NB4 (cell line): ENCODE measurements at regions not wholly inside any gene's neighbourhood (a gene's known extent, or its start where the extent isn't known, plus 50 kb on each side); places are given as distances from the start of the nearest gene placed in this dataset.

Experiments
- POLR2A ChIP-seq: IDR thresholded peaks from 2 replicates; pipeline ENCODE4 v1.6.1; 2011; ENCODE audit warnings: mild to moderate bottlenecking; ENCODE audit not compliant: insufficient read length; ENCODE audit errors: extremely low read depth
- TF ChIP-seq, protein P1 (sequence below): IDR thresholded peaks from one replicate; pipeline ENCODE4 v1.5.1; 2012; ENCODE audit warnings: low read depth, low read length

GRCh38 chr10:58068809-58069208 is 198.9 kb downstream of the IPMK start:
- TF ChIP-seq, protein P1, sequence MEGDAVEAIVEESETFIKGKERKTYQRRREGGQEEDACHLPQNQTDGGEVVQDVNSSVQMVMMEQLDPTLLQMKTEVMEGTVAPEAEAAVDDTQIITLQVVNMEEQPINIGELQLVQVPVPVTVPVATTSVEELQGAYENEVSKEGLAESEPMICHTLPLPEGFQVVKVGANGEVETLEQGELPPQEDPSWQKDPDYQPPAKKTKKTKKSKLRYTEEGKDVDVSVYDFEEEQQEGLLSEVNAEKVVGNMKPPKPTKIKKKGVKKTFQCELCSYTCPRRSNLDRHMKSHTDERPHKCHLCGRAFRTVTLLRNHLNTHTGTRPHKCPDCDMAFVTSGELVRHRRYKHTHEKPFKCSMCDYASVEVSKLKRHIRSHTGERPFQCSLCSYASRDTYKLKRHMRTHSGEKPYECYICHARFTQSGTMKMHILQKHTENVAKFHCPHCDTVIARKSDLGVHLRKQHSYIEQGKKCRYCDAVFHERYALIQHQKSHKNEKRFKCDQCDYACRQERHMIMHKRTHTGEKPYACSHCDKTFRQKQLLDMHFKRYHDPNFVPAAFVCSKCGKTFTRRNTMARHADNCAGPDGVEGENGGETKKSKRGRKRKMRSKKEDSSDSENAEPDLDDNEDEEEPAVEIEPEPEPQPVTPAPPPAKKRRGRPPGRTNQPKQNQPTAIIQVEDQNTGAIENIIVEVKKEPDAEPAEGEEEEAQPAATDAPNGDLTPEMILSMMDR = no peak
- no peak for TF ChIP-seq POLR2A
